ENCODE measurements at regions not wholly inside any gene's neighbourhood (a gene's known extent, or its start where the extent isn't known, plus 50 kb on each side); places are given as distances from the start of the nearest gene placed in this dataset.
"Not testable (repeated sequence)": the region's sequence is repeated elsewhere in the genome, so short reads cannot be mapped to it uniquely, and the experiment has no call there.

GRCh38 chr3:110995461-110996231, 76.0 kb upstream of the NECTIN3 start:
- no peak for DNase-seq (ENCODE audit: low read depth in 2 of 2)

GRCh38 chr3:110998766-110999165, 72.8 kb upstream of the NECTIN3 start:
- DNase-seq (ENCODE audit: low read depth in 2 of 2), result not testable (repeated sequence)

GRCh38 chr3:111006485-111006884, 65.1 kb upstream of the NECTIN3 start:
- not testable (repeated sequence) for DNase-seq (ENCODE audit: low read depth in 2 of 2)

- DNase-seq (ENCODE audit: low read depth in 2 of 2), result no peak
These were observed 59.0 kb upstream of the NECTIN3 start for GRCh38 chr3:111012388-111013248.
